ENCODE measurements at regions not wholly inside any gene's neighbourhood (a gene's known extent, or its start where the extent isn't known, plus 50 kb on each side); places are given as distances from the start of the nearest gene placed in this dataset.

GRCh38 chr5:29367176-29367833, 1826.2 kb upstream of the CDH6 start:
- no peak for DNase-seq

GRCh38 chr5:29351170-29351569, 1842.3 kb upstream of the CDH6 start:
- no peak for DNase-seq

- DNase-seq, result no peak
Observed at GRCh38 chr5:29337030-29337429, 1856.5 kb upstream of the CDH6 start.

- DNase-seq, result no peak
Observed at GRCh38 chr5:29321591-29321990, 1871.9 kb upstream of the CDH6 start.

- DNase-seq, result no peak
Observed at GRCh38 chr5:29309359-29309758, 1884.1 kb upstream of the CDH6 start.

GRCh38 chr5:29307478-29307877, 1886.0 kb upstream of the CDH6 start:
- DNase-seq, result no peak

- no peak for DNase-seq
Observed at GRCh38 chr5:29304545-29304944, 1888.9 kb upstream of the CDH6 start.

- no peak for DNase-seq
Observed at GRCh38 chr5:29296548-29296947, 1896.9 kb upstream of the CDH6 start.

GRCh38 chr5:29277642-29278041, 1915.8 kb upstream of the CDH6 start:
- no peak for DNase-seq

- DNase-seq, result no peak
Observed at GRCh38 chr5:29276371-29276770, 1917.1 kb upstream of the CDH6 start.

- no peak for DNase-seq
Observed at GRCh38 chr5:29263915-29264351, 1929.6 kb upstream of the CDH6 start.

GRCh38 chr5:29262339-29263123, 1931.0 kb upstream of the CDH6 start:
- DNase-seq, result no peak

- DNase-seq, result no peak
Observed at GRCh38 chr5:29261213-29261612, 1932.3 kb upstream of the CDH6 start.

- DNase-seq, result no peak
Observed at GRCh38 chr5:29252390-29252789, 1941.1 kb upstream of the CDH6 start.

- no peak for DNase-seq
Observed at GRCh38 chr5:29247346-29248028, 1946.0 kb upstream of the CDH6 start.

- DNase-seq, result no peak
Observed at GRCh38 chr5:29240379-29240778, 1953.1 kb upstream of the CDH6 start.

GRCh38 chr5:29239606-29240005, 1953.9 kb upstream of the CDH6 start:
- DNase-seq, result no peak

GRCh38 chr5:29238115-29238514, 1955.4 kb upstream of the CDH6 start:
- no peak for DNase-seq

- DNase-seq, result no peak
Observed at GRCh38 chr5:29231154-29231553, 1962.3 kb upstream of the CDH6 start.

GRCh38 chr5:29230591-29230990, 1962.9 kb upstream of the CDH6 start:
- no peak for DNase-seq

- no peak for DNase-seq
Observed at GRCh38 chr5:29229461-29229860, 1964.0 kb upstream of the CDH6 start.

- DNase-seq, result no peak
Observed at GRCh38 chr5:29218138-29218537, 1975.3 kb upstream of the CDH6 start.

GRCh38 chr5:29214839-29215238, 1978.6 kb upstream of the CDH6 start:
- DNase-seq, result no peak

GRCh38 chr5:29213475-29213874, 1980.0 kb upstream of the CDH6 start:
- no peak for DNase-seq
